Prostate gland (tissue), 2 donors: ENCODE measurements at regions not wholly inside any gene's neighbourhood (a gene's known extent, or its start where the extent isn't known, plus 50 kb on each side); places are given as distances from the start of the nearest gene placed in this dataset.

Experiments used
- DNase-seq: peaks from one replicate; pipeline ENCODE4 v3.0.0-alpha.2; 2019; ENCODE audit warnings: low spot score
- H3K27ac ChIP-seq, 2 donors: fragments of 200-600 bp; sonication (generic); 2 replicates each; pipeline ENCODE4 v1.5.1; 2017 to 2019
- H3K27me3 ChIP-seq: fragments of 200-600 bp; sonication (generic); replicated peaks from 2 replicates; pipeline ENCODE4 v1.5.1; 2019; ENCODE audit not compliant: insufficient read depth
- H3K36me3 ChIP-seq, 2 donors: fragments of 200-600 bp; sonication (generic); 1 replicate in 1 of 2; 2 replicates in 1 of 2; pipeline versions ENCODE4 v1.5.1 to v1.8.1; 2017 to 2019
- H3K4me1 ChIP-seq: fragments of 200-600 bp; sonication (generic); replicated peaks from 2 replicates; pipeline ENCODE4 v1.5.1; 2019
- H3K4me3 ChIP-seq, 2 donors: fragments of 200-600 bp; sonication (generic); 2 replicates each; pipeline ENCODE4 v1.5.1; 2017 to 2019
- H3K9me3 ChIP-seq: fragments of 200-600 bp; sonication (generic); 2 replicates; pipeline ENCODE4 v1.5.1; 2017
- POLR2A ChIP-seq: fragments of 450-650 bp; IDR thresholded peaks from one replicate; pipeline ENCODE4 v1.6.1; 2016; ENCODE audit warnings: antibody characterized with exemption, mild to moderate bottlenecking
- POLR2AphosphoS5 ChIP-seq: sonication (generic); formaldehyde crosslinking; IDR thresholded peaks from one replicate; pipeline ENCODE4 v1.6.1; 2017; ENCODE audit warnings: antibody characterized with exemption
- WGBS: methylation state at CpG from one replicate; pipeline ENCODE4 v1.1.5; 2018; 5-methylcytosine and 5-hydroxymethylcytosine counted together
- intact Hi-C: fragments of 100-400 bp; cut with DNase I; formaldehyde crosslinking; loops from one replicate; pipeline ENCODE4 v1.14.2; 2022
- TF ChIP-seq, protein P1 (sequence below), 4 experiments: fragments of 200-600 bp in 2 of 4; fragments of 450-650 bp in 2 of 4; sonication (generic) in 2 of 4; IDR thresholded peaks; 1 replicate in 3 of 4; 2 replicates in 1 of 4; pipeline ENCODE4 v1.5.1; 2016 to 2019; ENCODE audit warnings: antibody characterized with exemption in 4 of 4, mild to moderate bottlenecking in 2 of 4, moderate library complexity in 2 of 4

DNA sequence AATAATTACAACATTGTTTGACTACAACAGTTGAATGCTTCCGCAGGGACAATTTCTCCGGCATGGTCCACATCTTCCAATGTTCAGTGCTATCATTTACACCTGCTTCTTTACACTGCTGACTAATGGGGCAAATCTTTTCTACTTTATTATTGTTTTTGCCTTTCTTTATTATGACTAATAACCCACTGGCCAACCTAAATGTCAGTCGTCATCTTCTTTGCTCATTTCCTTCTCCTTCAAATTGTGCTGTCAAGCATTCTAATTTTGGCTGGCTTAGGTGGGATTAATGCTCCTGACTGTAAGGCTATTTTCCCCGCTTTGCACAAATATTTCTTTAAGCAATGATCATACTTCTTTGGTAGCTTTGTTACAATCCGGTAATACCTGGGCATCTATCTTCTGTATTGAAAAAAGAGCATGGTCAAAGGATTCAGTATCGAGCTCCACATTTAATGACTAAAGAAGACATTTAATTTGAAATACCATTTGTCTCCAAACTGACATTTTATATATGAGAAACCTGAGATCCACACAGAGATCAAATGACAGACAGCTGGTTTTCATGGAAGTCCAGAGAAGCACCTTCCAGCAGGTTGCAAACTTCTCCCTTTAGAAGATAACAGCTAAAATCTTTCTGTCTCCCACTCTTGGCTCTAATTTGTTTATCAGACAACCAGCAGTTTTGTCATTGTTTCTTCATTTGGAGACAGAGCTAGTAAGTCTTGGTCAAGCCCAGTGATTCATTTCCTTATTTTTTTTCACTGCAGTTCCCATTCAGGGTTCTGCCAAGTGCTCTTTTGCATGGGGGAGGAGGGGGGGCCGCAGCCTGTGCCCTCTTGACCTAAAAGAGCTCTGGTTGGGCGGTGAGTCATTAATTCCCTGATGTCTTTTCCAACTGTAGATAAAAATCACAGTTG lies 132.9 kb downstream of the SOCS6 start:
- Histone ChIP-seq H3K27ac (no peak overlapping the region), H3K9me3 (no peaks in the 10 kb centered on the region), H3K4me3 (no peak overlapping the region), H3K27me3 (no peaks in the 10 kb centered on the region), H3K4me1 (no peaks in the 10 kb centered on the region), H3K36me3 (no peaks in the 10 kb centered on the region)
- intact Hi-C loops, result no loop called here
- DNase-seq, result peak; percentile 34
- peak; percentile 33 for TF ChIP-seq POLR2AphosphoS5
- no peak for TF ChIP-seq POLR2A
- TF ChIP-seq, protein P1, sequence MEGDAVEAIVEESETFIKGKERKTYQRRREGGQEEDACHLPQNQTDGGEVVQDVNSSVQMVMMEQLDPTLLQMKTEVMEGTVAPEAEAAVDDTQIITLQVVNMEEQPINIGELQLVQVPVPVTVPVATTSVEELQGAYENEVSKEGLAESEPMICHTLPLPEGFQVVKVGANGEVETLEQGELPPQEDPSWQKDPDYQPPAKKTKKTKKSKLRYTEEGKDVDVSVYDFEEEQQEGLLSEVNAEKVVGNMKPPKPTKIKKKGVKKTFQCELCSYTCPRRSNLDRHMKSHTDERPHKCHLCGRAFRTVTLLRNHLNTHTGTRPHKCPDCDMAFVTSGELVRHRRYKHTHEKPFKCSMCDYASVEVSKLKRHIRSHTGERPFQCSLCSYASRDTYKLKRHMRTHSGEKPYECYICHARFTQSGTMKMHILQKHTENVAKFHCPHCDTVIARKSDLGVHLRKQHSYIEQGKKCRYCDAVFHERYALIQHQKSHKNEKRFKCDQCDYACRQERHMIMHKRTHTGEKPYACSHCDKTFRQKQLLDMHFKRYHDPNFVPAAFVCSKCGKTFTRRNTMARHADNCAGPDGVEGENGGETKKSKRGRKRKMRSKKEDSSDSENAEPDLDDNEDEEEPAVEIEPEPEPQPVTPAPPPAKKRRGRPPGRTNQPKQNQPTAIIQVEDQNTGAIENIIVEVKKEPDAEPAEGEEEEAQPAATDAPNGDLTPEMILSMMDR (IDR thresholded peaks at IDR 0.05), result no peak
- 50% methylated on average over 8 of the region's 8 CpGs for WGBS

DNA sequence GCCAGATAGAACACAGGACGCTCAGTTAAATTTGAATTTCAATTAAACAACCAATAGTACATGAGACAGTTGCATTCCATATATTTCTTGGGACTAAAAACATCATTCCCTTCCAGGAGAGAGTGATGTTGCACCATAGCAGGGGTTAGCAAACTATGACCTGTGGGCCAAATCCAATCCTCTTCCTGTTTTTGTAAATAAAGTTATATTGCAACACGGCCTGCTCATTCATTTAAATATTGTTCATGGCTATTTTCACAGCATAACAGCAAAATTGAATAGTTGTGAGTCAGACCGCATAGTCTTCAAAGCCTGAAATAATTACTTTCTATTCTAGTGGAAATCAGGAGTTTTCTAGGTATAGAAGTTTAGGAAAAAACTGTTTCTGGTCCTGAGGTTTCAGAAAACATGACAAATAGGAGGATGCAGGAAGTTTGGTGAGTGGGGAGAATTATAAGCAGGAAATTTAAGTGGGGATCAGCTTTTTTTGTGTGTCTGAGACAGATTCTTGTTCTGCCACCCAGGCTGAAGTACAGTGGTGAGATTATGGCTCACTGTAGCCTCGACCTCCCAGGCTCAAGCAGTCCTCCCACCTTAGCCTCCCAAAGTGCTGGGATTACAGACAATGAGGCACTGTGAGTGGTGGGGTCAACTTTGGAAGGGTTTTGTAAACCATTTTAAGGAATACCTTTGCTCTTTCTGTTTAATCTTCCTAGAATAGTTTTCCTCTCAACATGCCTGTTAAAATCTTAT lies 131.5 kb downstream of the SOCS6 start:
- no peaks in the 10 kb centered on the region for H3K9me3 ChIP-seq
- intact Hi-C loops, result no loop called here
- H3K36me3 ChIP-seq, result no peaks in the 10 kb centered on the region
- no peak for DNase-seq
- no peak overlapping the region for H3K27ac ChIP-seq
- no peak overlapping the region for H3K4me3 ChIP-seq
- no peaks in the 10 kb centered on the region for H3K4me1 ChIP-seq
- no peak for TF ChIP-seq POLR2A
- TF ChIP-seq, protein P1 (IDR thresholded peaks at IDR 0.05), result no peak
- TF ChIP-seq POLR2AphosphoS5, result no peak
- no peaks in the 10 kb centered on the region for H3K27me3 ChIP-seq
- 70% methylated on average over 4 of the region's 4 CpGs for WGBS

DNA sequence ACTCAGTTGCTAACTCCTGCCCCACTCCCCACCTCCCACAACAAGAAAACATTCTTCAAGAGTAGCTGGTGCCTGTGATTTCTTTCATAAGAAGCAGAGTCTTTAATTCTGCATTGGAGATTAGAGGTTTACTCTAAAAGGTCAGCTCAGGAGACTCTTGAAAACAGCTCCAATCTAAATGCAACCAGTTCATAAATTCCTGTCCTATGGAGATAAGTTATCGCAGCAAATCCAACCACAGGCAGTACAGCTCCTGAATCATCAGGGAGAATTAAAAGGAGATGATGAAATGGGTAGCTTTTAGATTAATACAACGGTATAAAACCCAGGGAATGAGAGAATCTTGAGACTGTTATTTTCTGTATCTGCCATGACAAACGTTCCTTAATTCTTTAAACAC lies 130.7 kb downstream of the SOCS6 start:
- Histone ChIP-seq H3K9me3 (no peaks in the 10 kb centered on the region), H3K27ac (no peak overlapping the region), H3K36me3 (no peaks in the 10 kb centered on the region), H3K27me3 (no peaks in the 10 kb centered on the region), H3K4me1 (no peaks in the 10 kb centered on the region), H3K4me3 (no peak overlapping the region)
- intact Hi-C loops, result no loop called here
- TF ChIP-seq POLR2AphosphoS5, result no peak
- no peak for DNase-seq
- WGBS, result 67% methylated on average over 3 of the region's 3 CpGs

DNA sequence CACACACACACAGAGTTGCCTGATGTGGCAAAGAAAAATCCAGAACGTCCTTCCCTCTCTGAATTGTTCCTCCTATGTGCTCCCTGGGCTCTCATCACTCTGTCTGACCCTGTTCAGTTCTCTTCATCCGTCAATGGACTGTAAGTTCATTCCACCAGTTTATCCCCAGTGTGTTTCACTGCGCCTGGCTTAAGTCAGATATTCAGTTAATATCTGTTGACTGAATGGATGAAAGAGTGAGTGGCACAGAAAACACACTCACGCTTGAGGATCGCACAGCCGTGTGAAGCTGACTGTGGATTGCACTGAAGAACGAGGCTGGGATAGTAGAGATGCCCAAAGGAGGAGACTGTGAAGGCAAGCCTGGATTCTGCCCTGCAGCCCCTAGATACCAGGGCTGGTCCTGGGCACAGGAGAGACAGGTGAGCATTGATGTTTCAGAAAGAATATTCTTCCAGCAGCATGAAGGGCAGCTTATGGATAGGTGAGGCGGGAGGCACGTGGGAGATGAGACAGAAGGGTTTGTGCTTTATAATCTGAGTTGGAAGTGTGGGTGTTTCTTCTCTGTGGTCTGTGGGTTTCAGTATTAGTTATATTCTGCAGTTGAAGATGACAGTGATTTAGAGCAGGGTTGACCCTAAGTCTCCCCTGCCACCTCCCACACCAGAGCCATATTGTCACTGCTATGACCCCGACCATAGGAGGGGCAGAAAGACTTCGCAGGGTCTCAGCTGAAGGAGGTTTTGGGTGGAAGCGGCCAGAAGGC lies 129.9 kb downstream of the SOCS6 start:
- no peaks in the 10 kb centered on the region for H3K36me3 ChIP-seq
- no peaks in the 10 kb centered on the region for H3K9me3 ChIP-seq
- WGBS, result 92% methylated on average over 12 of the region's 12 CpGs
- TF ChIP-seq POLR2AphosphoS5 (no peak), POLR2A (no peak)
- TF ChIP-seq, protein P1 (IDR thresholded peaks at IDR 0.05), result no peak
- intact Hi-C loops, result no loop called here
- H3K27ac ChIP-seq, result no peak overlapping the region
- DNase-seq, result no peak
- no peak overlapping the region for H3K4me3 ChIP-seq
- no peaks in the 10 kb centered on the region for H3K27me3 ChIP-seq
- no peaks in the 10 kb centered on the region for H3K4me1 ChIP-seq

DNA sequence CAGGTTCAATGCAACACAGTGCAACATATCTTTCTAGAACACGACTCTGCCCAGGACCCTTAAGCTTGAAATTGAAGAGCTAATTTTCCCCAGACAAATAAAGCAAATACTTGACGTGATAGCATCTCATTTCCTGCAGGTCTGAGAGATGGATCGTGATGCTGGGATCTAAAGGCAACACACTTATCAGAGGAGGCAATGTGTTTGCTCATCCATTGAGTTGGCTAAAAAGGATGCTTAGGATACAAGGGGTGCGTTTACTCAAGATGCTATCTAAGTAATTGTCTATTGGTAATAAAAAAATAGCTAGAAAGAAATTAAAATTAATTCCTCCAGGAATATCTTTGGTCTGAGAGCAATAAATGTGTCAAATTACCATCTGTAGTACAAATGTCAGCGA lies 129.0 kb downstream of the SOCS6 start:
- Histone ChIP-seq H3K4me3 (no peak overlapping the region), H3K27me3 (no peaks in the 10 kb centered on the region), H3K36me3 (no peaks in the 10 kb centered on the region), H3K27ac (no peak overlapping the region), H3K9me3 (no peaks in the 10 kb centered on the region), H3K4me1 (no peaks in the 10 kb centered on the region)
- intact Hi-C loops, result no loop called here
- TF ChIP-seq, protein P1 (IDR thresholded peaks at IDR 0.05), result no peak
- TF ChIP-seq POLR2AphosphoS5, result no peak
- no peak for TF ChIP-seq POLR2A
- WGBS, result 51% methylated on average over 5 of the region's 5 CpGs
- no peak for DNase-seq
